ENCODE measurements at regions not wholly inside any gene's neighbourhood (a gene's known extent, or its start where the extent isn't known, plus 50 kb on each side); places are given as distances from the start of the nearest gene placed in this dataset.

DNA sequence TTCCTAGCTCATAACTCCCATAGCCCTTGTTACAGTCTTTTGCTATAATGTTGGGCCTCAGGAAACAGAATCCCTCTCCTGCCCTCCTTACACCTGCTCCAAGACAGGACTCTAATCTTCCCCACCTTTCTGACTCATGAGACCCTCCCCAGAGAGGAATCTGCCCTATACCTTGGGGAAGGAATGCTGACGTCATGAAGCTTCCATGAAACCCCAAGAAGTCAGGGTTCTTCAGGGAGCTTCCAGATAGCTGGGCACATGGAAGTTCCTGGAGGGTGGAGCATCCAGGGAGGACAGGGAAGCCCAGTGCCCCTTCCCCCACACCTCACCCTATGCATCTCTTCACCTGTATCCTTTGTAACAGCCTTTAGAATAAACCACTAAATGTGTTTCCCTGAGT, 285.7 kb downstream of the SOX9 start:
- no peak for TF ChIP-seq CTCF (IDR thresholded peaks at IDR 0.05; ENCODE audit: insufficient read depth, low read length, missing control alignments)
- no peak overlapping the region for H3K4me3 ChIP-seq (ENCODE audit: low read depth, low read length)
- DNase-seq (ENCODE audit: low read depth, low spot score), result no peak
- CTCF ChIA-PET, result no interaction called here
- POLR2A ChIA-PET, result interaction anchor here (1.0 kb wide), 1 partner anchor 68 kb away, joined by 3 read pairs; no protein-coding TSS in a partner anchor

DNA sequence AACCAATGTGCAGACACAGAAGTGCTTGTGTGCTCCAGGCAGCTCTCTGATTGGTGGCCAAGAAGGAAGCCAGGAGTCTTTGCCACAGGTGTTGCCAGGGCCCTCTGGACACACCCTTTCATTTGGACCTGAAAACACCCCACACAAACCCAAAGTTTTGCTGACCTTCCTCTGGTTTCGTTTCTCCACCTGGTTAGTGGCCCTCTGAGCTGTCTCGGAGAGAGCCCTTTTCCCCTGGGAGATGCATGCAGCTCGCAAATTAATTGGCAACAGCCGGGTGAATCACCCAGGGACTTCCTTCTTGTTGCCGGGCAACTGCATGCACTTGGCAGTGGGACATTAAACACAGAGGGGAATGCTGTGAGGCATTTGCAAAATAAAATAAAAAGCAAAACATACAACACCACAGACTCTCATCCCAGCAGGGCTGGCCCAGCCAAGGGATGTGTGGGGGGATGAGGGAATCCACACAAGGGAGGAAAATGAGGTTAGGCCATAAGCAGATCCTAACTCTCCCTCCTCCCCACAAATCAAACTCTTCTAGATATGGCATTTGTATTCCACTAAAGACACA, 286.6 kb downstream of the SOX9 start:
- H3K4me3 ChIP-seq (ENCODE audit: low read depth, low read length), result peak overlapping the region; percentile 16
- no peak for TF ChIP-seq CTCF (IDR thresholded peaks at IDR 0.05; ENCODE audit: insufficient read depth, low read length, missing control alignments)
- POLR2A ChIA-PET, result no interaction called here
- peak; percentile 95 for DNase-seq (ENCODE audit: low read depth, low spot score)
- CTCF ChIA-PET, result no interaction called here

- no peak overlapping the region for H3K4me3 ChIP-seq (ENCODE audit: low read depth, low read length)
- no peak for TF ChIP-seq CTCF (IDR thresholded peaks at IDR 0.05; ENCODE audit: insufficient read depth, low read length, missing control alignments)
- ChIA-PET CTCF (no interaction called here), POLR2A (no interaction called here)
- DNase-seq (ENCODE audit: low read depth, low spot score), result no peak
These were observed 287.1 kb downstream of the SOX9 start for GRCh38 chr17:72407931-72408330.

DNA sequence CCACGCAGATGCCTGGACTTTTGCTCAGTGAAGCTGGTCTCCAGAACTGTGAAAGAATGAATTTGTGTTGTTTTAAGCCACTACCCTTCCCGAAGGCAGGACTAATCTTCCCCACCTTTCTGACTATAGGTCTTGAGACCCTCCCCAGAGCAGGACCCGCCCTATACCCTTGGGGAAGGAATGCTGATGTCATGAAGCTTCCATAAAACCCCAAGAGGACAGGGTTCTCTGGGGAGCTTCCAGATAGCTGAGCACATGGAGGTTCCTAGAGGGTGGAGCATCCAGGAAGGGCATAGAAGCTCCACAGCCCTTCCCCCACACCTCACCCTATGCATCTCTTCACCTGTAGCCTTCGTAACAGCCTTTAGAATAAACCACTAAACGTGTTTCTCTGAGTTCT, 287.8 kb downstream of the SOX9 start:
- ChIA-PET CTCF (no interaction called here), POLR2A (no interaction called here)
- H3K4me3 ChIP-seq (ENCODE audit: low read depth, low read length), result no peak overlapping the region
- no peak for TF ChIP-seq CTCF (IDR thresholded peaks at IDR 0.05; ENCODE audit: insufficient read depth, low read length, missing control alignments)
- DNase-seq (ENCODE audit: low read depth, low spot score), result no peak

- POLR2A ChIA-PET, result no interaction called here
- no peak overlapping the region for H3K4me3 ChIP-seq (ENCODE audit: low read depth, low read length)
- CTCF ChIA-PET, result interaction anchor here (0.9 kb wide), 1 partner anchor 77 kb away, joined by 3 read pairs; no protein-coding TSS in a partner anchor
- no peak for DNase-seq (ENCODE audit: low read depth, low spot score)
- TF ChIP-seq CTCF (IDR thresholded peaks at IDR 0.05; ENCODE audit: insufficient read depth, low read length, missing control alignments), result no peak
These were observed 288.7 kb downstream of the SOX9 start for GRCh38 chr17:72409405-72410002.

- H3K4me3 ChIP-seq (ENCODE audit: low read depth, low read length), result no peak overlapping the region
- no peak for TF ChIP-seq CTCF (IDR thresholded peaks at IDR 0.05; ENCODE audit: insufficient read depth, low read length, missing control alignments)
- ChIA-PET POLR2A (interaction anchor here (0.7 kb wide), 1 partner anchor 998 kb away, joined by 3 read pairs; no protein-coding TSS in a partner anchor), CTCF (interaction anchor here (0.8 kb wide), 1 partner anchor 12 kb away, joined by 3 read pairs; no protein-coding TSS in a partner anchor)
- DNase-seq (ENCODE audit: low read depth, low spot score), result no peak
These were observed 290.3 kb downstream of the SOX9 start for GRCh38 chr17:72411124-72411563.
